ENCODE measurements at regions not wholly inside any gene's neighbourhood (a gene's known extent, or its start where the extent isn't known, plus 50 kb on each side); places are given as distances from the start of the nearest gene placed in this dataset.

- TF ChIP-seq CTCF (IDR thresholded peaks at IDR 0.05) (no peak), POLR2A (IDR thresholded peaks at IDR 0.05) (no peak)
Observed at GRCh38 chr3:187840856-187841255, 95.6 kb upstream of the BCL6 start.
